ENCODE measurements at regions not wholly inside any gene's neighbourhood (a gene's known extent, or its start where the extent isn't known, plus 50 kb on each side); places are given as distances from the start of the nearest gene placed in this dataset.
"Not testable (repeated sequence)": the region's sequence is repeated elsewhere in the genome, so short reads cannot be mapped to it uniquely, and the experiment has no call there.

GRCh38 chr6:170096191-170096802 lies 194.6 kb downstream of the DLL1 start:
- no peak for DNase-seq (ENCODE audit: low read depth)

- no peak for DNase-seq (ENCODE audit: low read depth)
Observed at GRCh38 chr6:170095273-170095981, 195.5 kb downstream of the DLL1 start.

GRCh38 chr6:170094686-170095272 lies 196.1 kb downstream of the DLL1 start:
- DNase-seq (ENCODE audit: low read depth) = no peak

DNA sequence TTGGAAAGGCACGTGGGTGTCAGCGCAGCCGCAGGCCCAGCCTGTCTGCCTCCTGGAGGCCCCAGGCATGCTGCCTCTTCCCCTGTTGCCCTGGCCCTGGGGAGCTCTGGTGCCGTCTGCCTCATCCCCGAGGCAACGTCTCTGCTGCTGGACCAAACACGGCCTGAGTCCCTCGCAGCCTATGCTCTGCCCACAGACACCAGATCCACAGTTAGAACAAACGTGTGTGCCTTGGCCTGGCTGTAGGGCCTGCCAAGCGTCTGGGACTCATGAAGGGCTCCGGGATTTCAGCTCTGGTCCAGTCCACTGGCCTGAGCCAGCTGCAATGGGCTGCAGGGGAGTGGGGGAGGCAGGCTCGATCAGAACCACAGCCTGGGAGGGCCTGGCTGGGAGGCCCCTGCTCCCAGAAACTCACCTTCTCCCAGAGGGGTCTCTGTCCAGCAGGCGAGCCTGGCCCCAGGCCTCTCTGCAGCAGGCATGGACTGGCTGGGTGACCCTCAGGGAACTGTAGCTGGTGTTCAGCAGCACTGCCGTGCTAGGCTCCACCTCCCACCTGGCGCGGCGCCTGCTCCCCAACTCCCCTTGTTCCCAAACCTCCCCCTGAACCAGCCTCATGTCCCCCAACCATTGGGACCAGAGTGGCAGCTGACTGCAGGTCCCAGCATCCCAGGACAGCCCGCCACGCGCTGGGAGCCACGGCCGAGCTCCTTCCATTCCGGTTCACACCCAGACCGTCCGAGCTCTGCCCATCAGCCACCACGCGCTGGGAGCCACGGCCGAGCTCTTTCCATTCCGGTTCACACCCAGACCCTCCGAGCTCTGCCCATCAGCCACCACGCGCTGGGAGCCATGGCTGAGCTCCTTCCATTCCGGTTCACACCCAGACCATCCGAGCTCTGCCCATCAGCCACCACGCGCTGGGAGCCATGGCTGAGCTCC lies 197.0 kb downstream of the DLL1 start:
- no peak for DNase-seq (ENCODE audit: low read depth)

- no peak for DNase-seq (ENCODE audit: low read depth)
Observed at GRCh38 chr6:170093276-170093657, 197.6 kb downstream of the DLL1 start.

GRCh38 chr6:170092826-170093225 lies 198.1 kb downstream of the DLL1 start:
- DNase-seq (ENCODE audit: low read depth) = no peak

DNA sequence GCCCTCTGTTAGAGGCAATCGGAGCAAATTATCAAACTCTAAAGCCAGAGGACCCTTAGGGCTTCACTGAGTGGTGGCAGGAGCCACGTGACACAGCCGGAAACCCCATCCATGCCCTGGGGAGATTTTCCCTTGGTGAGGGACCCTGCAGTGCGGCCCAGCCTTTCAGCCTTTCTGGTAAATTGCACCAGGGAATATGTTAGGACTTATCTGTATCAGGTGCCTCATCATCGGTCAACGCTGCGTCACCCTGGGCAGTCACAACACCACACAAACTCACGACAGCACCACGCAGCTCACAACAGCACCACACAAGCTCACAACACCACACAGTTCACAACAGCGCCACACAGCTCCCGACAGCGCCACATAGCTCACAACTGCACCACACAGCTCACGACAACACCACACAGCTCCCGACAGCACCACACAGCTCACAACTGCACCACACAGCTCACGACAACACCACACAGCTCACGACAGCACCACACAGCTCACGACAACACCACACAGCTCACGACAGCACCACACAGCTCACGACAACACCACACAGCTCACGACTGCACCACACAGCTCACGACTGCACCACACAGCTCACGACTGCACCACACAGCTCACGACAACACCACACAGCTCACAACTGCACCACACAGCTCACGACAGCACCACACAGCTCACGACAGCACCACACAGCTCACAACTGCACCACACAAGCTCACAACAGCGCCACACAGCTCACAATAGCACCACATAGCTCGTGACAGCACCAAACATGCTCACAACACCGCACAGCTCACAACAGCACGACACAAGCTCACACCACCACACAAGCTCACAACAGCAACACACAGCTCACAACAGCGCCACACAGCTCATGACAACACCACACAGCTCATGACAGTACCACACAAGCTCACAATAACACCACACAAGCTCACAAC lies 199.0 kb downstream of the DLL1 start:
- no peak for DNase-seq (ENCODE audit: low read depth)

DNA sequence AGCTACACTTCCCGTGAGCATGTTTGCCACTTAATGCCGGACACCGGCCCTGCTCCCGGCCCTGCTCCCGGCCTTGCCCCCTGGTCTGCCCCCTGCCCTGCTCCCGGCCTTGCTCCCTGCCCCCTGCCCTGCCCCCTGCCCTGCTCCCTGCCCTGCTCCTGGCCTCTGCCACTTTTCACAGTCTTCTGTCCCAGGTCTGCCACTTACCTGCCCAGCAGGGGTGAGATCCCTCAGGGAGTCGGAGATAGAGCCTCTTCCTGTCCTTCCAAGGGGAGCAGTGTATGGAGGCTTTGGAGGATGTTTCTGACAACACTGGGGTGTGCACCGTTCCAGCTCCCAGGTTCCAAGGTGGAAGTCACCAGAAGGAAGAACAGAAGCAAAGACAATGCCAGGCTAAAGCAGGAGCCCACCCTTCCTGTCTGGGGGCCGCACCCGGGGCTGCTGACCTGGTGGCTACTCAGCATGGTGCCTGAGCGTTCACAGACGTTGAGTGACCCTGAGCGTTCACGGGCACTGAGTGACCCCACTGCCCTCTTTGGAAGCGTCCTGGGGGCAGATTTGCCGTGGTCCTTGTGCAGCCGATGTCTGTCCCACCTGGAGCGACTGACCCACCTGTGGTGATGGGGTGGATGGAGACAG lies 199.8 kb downstream of the DLL1 start:
- DNase-seq (ENCODE audit: low read depth) = no peak

DNA sequence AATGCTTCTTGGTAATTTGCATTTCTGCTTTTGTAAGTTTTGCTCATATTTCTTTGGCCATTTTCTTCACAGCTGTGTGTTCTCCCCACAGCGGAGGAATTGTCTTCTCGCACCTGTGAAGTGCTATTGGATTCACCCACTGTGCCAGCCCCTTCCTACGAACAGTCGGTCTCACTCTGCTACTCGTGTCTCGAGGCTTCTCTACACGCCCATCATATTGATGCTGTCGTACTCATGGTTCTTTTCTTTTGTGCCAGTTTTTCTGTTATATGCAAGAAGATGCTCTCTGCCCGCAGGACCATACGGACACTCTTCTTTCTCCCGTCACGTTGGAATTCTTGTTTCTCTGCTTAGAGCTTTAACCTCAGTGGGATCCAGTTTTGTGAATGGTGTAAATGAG lies 200.3 kb downstream of the DLL1 start:
- DNase-seq (ENCODE audit: low read depth) = no peak

- DNase-seq (ENCODE audit: low read depth) = no peak
Observed at GRCh38 chr6:170089963-170090362, 200.9 kb downstream of the DLL1 start.

- no peak for DNase-seq (ENCODE audit: low read depth)
Observed at GRCh38 chr6:170088582-170088955, 202.3 kb downstream of the DLL1 start.

DNA sequence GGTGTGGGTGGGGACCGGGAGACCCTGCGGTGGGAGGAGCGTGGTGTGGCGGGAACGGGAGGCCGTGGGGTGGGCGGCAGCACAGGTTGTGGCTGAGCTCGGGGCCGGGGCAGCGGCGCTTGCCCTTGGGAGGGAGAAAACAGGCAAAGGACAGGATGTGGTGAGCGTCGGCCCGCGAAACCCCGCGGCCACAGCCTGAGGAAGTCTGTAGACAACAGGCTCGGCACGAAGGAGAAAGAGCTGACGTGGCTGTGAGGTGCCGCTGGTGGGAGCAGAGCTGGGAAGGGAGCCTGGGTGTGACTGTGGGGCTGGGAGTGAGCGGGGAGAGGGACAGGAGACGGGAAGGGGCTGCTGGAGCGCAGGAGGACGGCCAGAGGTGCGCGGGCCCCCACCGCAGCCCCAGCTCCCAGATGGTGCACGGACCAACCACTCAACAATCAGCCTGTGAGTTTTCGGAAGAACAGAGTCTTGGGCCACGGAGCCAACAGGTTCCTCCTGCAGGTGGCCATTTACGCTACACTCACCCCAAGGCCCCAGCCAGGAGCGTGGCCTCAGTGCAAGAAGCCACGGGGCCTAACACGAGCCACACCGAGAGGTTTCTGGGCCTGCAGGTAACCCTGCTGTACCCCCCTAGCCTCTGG lies 202.8 kb downstream of the DLL1 start:
- no peak for DNase-seq (ENCODE audit: low read depth)

DNA sequence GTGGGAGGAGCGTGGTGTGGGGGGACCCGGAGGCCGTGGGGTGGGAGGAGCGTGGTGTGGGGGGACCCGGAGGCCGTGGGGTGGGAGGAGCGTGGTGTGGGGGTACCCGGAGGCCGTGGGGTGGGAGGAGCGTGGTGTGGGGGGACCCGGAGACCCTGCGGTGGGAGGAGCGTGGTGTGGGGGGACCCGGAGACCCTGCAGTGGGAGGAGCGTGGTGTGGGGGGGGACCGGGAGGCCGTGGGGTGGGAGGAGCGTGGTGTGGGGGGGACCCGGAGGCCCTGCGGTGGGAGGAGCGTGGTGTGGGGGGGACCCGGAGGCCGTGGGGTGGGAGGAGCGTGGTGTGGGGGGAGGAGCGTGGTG lies 203.5 kb downstream of the DLL1 start:
- not testable (repeated sequence) for DNase-seq (ENCODE audit: low read depth)

- DNase-seq (ENCODE audit: low read depth) = no peak
Observed at GRCh38 chr6:170086639-170087420, 204.0 kb downstream of the DLL1 start.

- no peak for DNase-seq (ENCODE audit: low read depth)
Observed at GRCh38 chr6:170085475-170086401, 205.1 kb downstream of the DLL1 start.

- DNase-seq (ENCODE audit: low read depth) = no peak
Observed at GRCh38 chr6:170084166-170084730, 206.6 kb downstream of the DLL1 start.

DNA sequence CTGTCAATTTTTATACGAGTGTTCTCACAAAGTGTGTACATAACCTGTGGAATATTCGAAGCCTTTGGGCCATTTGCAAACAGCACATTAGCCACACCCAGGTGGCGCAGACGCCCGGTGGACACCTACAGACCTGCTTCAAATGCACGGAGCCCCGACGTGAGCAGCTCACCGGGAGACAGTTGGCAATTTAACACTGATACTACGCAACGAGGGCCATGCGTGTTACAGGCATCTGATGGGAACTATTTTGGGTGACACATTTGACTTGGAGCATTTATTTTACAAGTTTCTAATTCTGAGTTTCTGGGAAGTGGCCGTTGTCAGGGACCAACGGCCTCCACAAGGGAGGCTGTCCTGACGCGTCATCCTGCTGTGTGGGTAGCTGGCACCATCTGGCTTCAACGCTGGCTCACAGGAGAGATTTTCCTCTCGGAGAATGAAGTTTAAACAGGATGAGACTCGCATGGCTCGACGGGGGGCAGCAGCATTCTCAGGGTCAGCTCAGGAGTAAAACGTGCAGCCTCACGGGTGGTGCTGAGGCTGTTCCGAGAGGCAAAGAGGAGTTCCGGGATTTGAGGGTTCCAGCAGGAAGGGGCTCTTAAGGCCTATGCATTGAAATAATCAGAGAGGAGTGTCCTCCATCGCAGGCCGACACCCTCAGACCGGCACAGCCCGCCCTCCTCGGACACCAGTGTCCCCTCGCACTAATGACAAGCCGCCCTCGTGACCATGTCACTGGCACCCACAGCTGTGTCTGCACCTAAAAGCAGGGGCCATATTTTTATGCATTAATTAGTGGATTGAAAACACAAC lies 207.4 kb downstream of the DLL1 start:
- DNase-seq (ENCODE audit: low read depth) = no peak
